PC-3 (cell line): ENCODE measurements at regions not wholly inside any gene's neighbourhood (a gene's known extent, or its start where the extent isn't known, plus 50 kb on each side); places are given as distances from the start of the nearest gene placed in this dataset.
A peak's percentile ranks its signal among the peaks of the same experiment; 100 is the strongest.

Experiments used
- ATAC-seq: fragments of 200-7000 bp; cut with Tn5 transposase; 2 replicates; pipeline ENCODE4 v1.9.1; 2020; ENCODE audit warnings: mild to moderate bottlenecking, moderate library complexity
- BruUV-seq: library from RNA; stranded (reverse); fragments of 400-500 nt; replicated peaks from 2 replicates; lab custom pipeline; 2021; lab: Mats Ljungman, UMichigan
- CTCF ChIA-PET: fragments of 300-600 bp; sonication (Branson Sonifier 250); formaldehyde crosslinking; loops from one replicate; lab custom pipeline; 2022; ENCODE audit warnings: antibody characterized with exemption; lab: Charles Lee
- POLR2A ChIA-PET: fragments of 300-600 bp; sonication (Branson Sonifier 250); formaldehyde crosslinking; loops from one replicate; lab custom pipeline; 2022; ENCODE audit warnings: antibody characterized with exemption; ENCODE audit not compliant: unreplicated experiment; lab: Charles Lee
- DNase-seq: peaks from one replicate; pipeline ENCODE4 v3.0.0-alpha.2; 2015
- H2AFZ ChIP-seq: fragments of 300-600 bp; sonication (generic); 2 replicates; pipeline ENCODE4 v1.6.0; 2016; ENCODE audit warnings: antibody characterized with exemption, low read length
- H3F3A ChIP-seq: fragments of 300-600 bp; sonication (generic); one replicate; pipeline ENCODE4 v1.6.0; 2017; ENCODE audit warnings: antibody characterized with exemption, low read length, control low read depth, mild to moderate bottlenecking; ENCODE audit not compliant: unreplicated experiment
- H3K27ac ChIP-seq: fragments of 300-600 bp; sonication (generic); 2 replicates; pipeline ENCODE4 v1.5.1; 2016; ENCODE audit warnings: mild to moderate bottlenecking, low read length
- H3K27me3 ChIP-seq: fragments of 300-600 bp; sonication (generic); 2 replicates; pipeline ENCODE4 v1.6.1; 2016; ENCODE audit warnings: low read length, mixed read lengths
- H3K36me3 ChIP-seq: fragments of 300-600 bp; sonication (generic); 2 replicates; pipeline ENCODE4 v1.6.1; 2016; ENCODE audit warnings: low read depth, mixed run types, low read length, mixed read lengths
- H3K4me1 ChIP-seq: fragments of 300-600 bp; sonication (generic); 2 replicates; pipeline ENCODE4 v1.5.1; 2016; ENCODE audit warnings: low read length; ENCODE audit not compliant: insufficient read depth
- H3K4me2 ChIP-seq: fragments of 300-600 bp; sonication (generic); 2 replicates; pipeline ENCODE4 v1.6.0; 2016; ENCODE audit warnings: low read length
- H3K4me3 ChIP-seq: fragments of 300-600 bp; sonication (generic); 2 replicates; pipeline ENCODE4 v1.5.1; 2016; ENCODE audit warnings: mild to moderate bottlenecking, low read length, mixed read lengths
- H3K79me2 ChIP-seq: fragments of 300-600 bp; sonication (generic); 2 replicates; pipeline ENCODE4 v1.6.1; 2017; ENCODE audit warnings: low read length, mixed read lengths
- H3K9ac ChIP-seq: fragments of 300-600 bp; sonication (generic); 2 replicates; pipeline ENCODE4 v1.6.0; 2016; ENCODE audit warnings: mild to moderate bottlenecking, low read length
- H3K9me2 ChIP-seq: fragments of 300-600 bp; sonication (generic); replicated peaks from 2 replicates; pipeline ENCODE4 v1.6.1; 2016; ENCODE audit warnings: mixed run types, low read length, mixed read lengths
- H3K9me3 ChIP-seq: fragments of 300-600 bp; sonication (generic); 2 replicates; pipeline ENCODE4 v1.6.1; 2016; ENCODE audit warnings: low read length, mixed read lengths
- H4K20me1 ChIP-seq: fragments of 300-600 bp; sonication (generic); 2 replicates; pipeline ENCODE4 v1.6.1; 2016; ENCODE audit warnings: low read length, mixed read lengths
- CTCF ChIP-seq: fragments of 300-600 bp; sonication (generic); conservative IDR thresholded peaks from 2 replicates; pipeline ENCODE4 v1.5.1; 2017; ENCODE audit warnings: antibody characterized with exemption, low read depth, mild to moderate bottlenecking, low read length
- EZH2 ChIP-seq: fragments of 300-600 bp; sonication (generic); IDR thresholded peaks from one replicate; pipeline ENCODE4 v1.6.1; 2017; ENCODE audit warnings: antibody characterized with exemption, mild to moderate bottlenecking, low read length; ENCODE audit not compliant: unreplicated experiment
- EZH2phosphoT487 ChIP-seq: fragments of 300-600 bp; sonication (generic); IDR thresholded peaks from 2 replicates; pipeline ENCODE4 v1.6.1; 2018; ENCODE audit warnings: mild to moderate bottlenecking, antibody characterized with exemption, low read length, borderline replicate concordance
- intact Hi-C: fragments of 100-400 bp; cut with micrococcal nuclease; formaldehyde crosslinking; loops from 2 replicates; pipeline ENCODE4 v1.9.0; 2023

- Histone ChIP-seq H3K4me2 (no peak overlapping the region), H3K4me3 (no peak overlapping the region), H3K9me2 (no peaks in the 10 kb centered on the region), H3K4me1 (no peaks in the 10 kb centered on the region), H4K20me1 (no peaks in the 10 kb centered on the region), H3K27me3 (no peaks in the 10 kb centered on the region), H3K9ac (no peak overlapping the region), H3K27ac (no peak overlapping the region), H3K9me3 (no peaks in the 10 kb centered on the region), H3K36me3 (no peaks in the 10 kb centered on the region), H3K79me2 (no peaks in the 10 kb centered on the region), H2AFZ (no peak overlapping the region), H3F3A (no peaks in the 10 kb centered on the region)
- DNase-seq (peak; percentile 11), ATAC-seq (peak; percentile 22; the same call in 1 of the 2 replicates)
- TF ChIP-seq EZH2: no peak
- TF ChIP-seq EZH2phosphoT487: no peak
- no peak for TF ChIP-seq CTCF
- ChIA-PET CTCF (interaction anchor here (0.5 kb wide), 1 partner anchor 37 kb away, joined by 5 read pairs; no protein-coding TSS in a partner anchor), POLR2A (no interaction called here)
- BruUV-seq: no TSS peak
- intact Hi-C loops: no loop called here
Observed at GRCh38 chr2:52539026-52539970, 1228.3 kb upstream of the CHAC2 start.

- no peaks in the 10 kb centered on the region for H3K9me3 ChIP-seq
- H3F3A ChIP-seq: no peaks in the 10 kb centered on the region
- no peaks in the 10 kb centered on the region for H3K4me1 ChIP-seq
- intact Hi-C loops: no loop called here
- 0 out of 2 replicates have a peak, but pooled peaks have one; percentile 13 for ATAC-seq
- H3K36me3 ChIP-seq: no peaks in the 10 kb centered on the region
- H3K9me2 ChIP-seq: no peaks in the 10 kb centered on the region
- ChIA-PET POLR2A (no interaction called here), CTCF (no interaction called here)
- H3K27me3 ChIP-seq: no peaks in the 10 kb centered on the region
- H3K79me2 ChIP-seq: no peaks in the 10 kb centered on the region
- no TSS peak for BruUV-seq
- H2AFZ ChIP-seq: no peak overlapping the region
- no peak for TF ChIP-seq EZH2phosphoT487
- TF ChIP-seq EZH2: no peak
- no peak for TF ChIP-seq CTCF
- H3K4me2 ChIP-seq: no peak overlapping the region
- no peak overlapping the region for H3K4me3 ChIP-seq
- no peak overlapping the region for H3K9ac ChIP-seq
- no peaks in the 10 kb centered on the region for H4K20me1 ChIP-seq
- DNase-seq: no peak
- no peak overlapping the region for H3K27ac ChIP-seq
Observed at GRCh38 chr2:52537588-52537987, 1230.0 kb upstream of the CHAC2 start.
